GM19397 (cell line): ENCODE measurements at regions not wholly inside any gene's neighbourhood (a gene's known extent, or its start where the extent isn't known, plus 50 kb on each side); places are given as distances from the start of the nearest gene placed in this dataset.

ENCODE experiments used
- ATAC-seq: cut with Tn5 transposase; IDR thresholded peaks from one replicate; pipeline ENCODE4 v1.9.1; 2021; ENCODE audit warnings: mild to moderate bottlenecking, moderate library complexity; ENCODE audit not compliant: unreplicated experiment

DNA sequence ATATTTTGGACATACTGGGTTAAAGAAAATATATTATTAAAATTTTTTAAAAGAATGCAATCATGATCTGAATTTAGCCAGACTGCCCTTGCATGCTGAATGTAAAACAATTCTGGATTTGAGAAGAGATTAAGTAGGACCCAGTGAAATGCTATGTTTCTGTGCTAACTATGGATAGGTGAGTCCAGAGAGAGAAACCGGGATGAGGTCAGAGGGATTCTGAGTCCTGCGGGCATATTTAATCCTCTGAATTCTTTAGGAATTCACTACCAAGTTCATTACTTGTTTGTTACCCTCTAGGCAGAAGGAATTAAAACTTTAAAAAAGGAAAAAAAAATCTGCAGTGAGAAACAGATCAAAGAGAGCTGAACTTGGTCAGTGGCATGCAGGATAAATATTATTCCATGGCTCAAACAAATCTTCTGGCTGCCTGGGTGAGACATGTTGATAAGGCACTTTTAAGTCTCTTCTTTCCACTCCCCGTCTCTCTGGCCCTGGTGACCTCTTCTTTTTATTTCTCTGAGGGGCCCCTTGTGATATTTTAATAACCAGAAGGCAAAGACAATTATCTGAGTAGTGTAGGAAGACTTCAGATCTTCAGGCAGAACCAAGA, 50.2 kb upstream of the LYZL1 start:
- ATAC-seq: no peak
